GM19351 (cell line): ENCODE measurements at regions not wholly inside any gene's neighbourhood (a gene's known extent, or its start where the extent isn't known, plus 50 kb on each side); places are given as distances from the start of the nearest gene placed in this dataset.
A peak's percentile ranks its signal among the peaks of the same experiment; 100 is the strongest.

Experiments
- ATAC-seq: cut with Tn5 transposase; IDR thresholded peaks from one replicate; pipeline ENCODE4 v1.9.1; 2021; ENCODE audit warnings: mild to moderate bottlenecking, moderate library complexity; ENCODE audit not compliant: unreplicated experiment

DNA sequence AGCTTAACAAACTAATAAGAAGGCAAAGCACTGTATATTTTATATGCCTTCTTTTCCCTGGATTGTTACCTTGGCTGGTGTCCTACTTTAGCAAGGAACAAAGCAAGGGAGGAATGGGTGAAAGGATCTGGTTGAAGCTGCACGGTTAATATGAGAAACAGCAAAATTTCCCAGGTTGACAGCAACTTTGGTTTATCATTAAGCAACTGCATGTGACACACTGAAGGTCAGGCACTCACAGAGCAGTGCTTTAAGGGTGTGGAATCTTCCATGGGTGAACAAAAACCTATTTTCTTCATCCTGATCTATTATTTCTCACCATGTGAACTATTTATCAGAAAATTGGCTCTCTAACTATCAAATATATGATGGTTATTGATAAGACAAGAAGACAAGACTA, 109.0 kb upstream of the ATP10B start:
- ATAC-seq = no peak

DNA sequence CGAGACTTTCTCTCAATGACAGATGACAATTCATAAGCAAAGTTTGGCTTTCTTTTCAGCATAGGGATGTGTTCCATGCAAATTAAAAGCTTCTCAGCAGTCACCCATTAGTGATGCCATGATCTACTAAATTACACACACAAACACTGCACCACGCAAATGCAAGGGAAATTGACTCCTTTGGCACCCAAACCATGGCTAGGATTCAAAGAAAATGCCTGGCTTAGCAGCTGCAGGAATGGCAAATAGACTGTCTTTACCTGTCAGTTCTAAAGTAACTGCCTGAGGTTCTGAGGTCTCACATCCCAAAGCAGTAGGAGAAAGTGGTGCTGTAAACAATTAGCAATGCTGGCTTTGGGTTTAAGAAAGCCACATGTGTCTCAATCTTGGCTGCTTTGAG, 108.6 kb upstream of the ATP10B start:
- no peak for ATAC-seq

DNA sequence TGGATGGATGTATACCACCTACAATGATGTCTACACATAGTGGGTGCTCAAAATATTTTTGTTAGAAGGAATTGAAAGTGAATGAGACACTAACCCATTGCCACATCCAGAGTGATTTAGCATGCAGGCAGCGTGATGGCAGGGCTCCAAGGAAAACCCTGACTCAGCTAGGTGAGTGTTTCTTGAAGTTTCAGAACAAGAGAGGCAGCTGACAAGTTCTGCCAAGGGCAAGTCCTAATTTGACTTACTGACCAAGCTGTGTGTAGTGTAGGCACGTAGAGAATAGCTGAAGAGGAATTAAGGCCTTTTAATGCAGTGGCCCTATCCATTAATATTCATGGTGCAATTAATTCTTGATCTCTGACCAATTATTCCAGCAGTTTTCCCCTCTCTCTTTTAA, 107.8 kb upstream of the ATP10B start:
- ATAC-seq = peak; percentile 44

DNA sequence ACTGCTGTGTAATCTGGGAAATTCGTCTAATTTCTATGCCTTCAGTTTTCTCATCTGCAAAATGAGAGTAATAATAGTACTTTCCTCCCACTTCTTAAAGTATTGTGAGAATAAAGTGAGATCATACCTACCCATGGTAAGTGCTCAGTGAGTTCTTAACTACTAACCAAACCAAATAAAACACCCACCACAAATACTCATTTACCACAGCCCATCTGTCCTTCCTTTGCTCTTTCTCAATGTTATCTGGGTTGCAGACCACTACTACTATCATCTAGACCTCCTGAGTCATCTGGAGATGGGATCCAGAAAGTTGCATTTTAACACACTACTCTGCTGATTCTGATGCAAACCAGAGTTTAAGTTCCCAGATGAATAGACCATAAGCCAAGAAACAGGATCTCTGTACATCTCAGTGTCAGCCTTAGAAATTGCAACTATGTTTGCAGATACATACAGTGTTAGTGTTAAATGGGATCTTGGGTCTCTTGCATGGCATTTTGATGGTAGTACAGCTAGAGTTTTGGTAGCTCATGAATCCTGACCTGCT, 105.4 kb upstream of the ATP10B start:
- ATAC-seq = peak; percentile 41

DNA sequence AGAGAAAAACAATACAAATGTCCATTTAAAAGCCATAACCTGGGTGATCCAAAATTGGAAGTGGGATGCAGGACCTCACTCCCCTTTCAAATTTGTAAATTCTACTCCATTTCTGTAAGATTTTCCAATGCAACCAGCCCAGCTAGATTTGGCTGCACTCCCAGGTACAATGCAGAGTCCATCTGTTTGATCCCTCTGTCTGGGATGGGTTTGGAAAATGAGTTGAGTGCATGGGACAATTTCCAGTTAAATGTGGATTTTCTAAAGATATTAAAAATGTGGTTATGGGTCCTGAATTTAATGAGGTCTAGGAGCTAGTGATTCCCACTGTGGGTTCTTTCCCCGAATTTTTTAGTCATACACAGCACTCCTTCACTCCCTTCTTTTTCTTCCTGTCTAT, 104.0 kb upstream of the ATP10B start:
- ATAC-seq = no peak

DNA sequence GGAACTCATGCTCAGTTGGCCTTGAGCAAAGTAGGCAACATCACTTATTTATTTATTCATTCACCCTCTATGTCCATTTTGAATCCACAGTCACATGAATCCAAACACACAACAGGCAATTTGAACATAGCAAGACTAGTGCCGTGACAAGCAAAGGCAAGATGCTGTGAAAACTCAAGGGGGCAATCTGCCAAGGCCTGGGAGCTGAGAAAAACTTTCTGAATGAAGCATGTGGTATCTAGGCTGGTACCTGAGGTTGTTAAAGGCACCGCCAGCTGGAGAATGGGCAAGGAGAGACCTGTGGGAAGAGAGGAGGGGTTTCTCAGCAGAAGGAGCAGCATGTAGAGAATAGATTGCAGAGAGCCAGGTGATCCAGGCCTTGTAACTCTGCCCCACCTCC, 98.3 kb upstream of the ATP10B start:
- no peak for ATAC-seq

DNA sequence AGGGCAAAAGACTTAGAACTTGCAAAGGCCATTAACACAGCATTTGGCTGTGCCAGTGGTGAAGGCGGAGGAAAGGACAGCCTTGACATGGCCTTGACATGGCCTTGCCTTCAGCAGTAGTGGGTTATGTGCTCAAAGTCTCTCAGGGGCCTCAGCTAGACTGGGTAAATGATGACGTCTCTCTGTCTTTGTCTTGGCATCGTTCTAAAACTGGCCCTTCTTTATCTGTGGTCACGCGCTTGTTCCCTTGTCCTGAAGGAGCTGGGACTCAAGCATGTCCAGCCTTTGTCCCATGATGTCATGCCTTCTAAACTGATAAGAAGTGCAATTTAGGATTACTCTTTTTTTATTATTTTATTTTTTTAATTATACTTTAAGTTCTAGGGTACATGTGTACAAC, 88.7 kb upstream of the ATP10B start:
- no peak for ATAC-seq

DNA sequence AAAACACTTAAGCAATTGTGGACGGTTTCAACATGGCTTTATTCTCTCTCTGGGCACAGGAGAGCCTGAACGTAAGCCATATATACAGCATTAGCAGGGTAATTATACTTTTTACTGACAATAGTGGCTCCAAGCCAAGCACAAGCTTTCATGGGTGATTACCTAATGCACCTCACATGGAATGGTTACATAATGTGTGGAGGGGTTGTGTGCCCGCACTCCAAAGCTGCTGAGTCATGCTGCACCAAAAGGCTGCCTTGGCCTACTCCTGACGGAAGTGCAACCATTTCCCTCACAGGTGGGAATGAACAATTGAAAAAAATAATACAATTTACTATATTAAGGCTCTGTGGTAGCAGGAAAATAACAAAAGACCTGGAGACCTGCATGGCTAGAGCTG, 86.5 kb upstream of the ATP10B start:
- ATAC-seq = no peak

DNA sequence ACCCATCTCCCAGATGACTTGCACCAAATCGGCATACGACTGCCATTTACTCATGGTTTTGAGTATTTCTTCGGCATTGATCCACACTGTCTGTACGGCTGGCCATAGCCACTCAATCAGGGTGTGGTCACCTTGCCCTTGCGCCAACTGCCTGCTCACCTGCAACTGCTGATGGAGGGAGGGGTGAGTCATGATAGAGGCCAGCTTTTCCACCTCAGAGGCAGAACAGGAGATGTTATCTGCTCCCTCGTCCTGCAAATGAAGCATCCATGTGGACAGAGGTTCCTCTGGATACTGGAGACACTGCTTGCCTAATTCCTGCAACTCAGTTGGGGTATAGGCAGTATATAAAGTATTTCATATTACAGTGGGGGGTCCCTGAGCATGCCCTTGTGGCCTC, 85.6 kb upstream of the ATP10B start:
- no peak for ATAC-seq

DNA sequence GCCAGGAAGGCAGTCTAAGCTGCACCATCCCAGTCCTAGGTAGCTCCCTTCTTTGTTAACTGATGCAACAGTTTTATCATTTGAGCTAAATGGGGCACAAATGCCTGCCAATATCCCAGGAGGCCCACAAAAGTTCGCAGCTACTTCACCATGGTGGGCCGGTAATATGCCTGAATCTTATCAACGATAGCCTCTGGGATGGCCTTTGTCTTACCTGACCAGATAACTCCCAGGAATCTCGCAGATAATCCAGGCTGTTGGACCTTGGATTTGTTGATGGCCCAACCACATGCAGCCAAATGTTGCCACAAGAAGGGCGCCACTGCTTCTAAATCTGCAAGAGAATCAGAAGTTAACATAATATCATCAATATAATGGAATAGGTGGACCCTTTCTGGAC, 83.8 kb upstream of the ATP10B start:
- ATAC-seq = no peak

DNA sequence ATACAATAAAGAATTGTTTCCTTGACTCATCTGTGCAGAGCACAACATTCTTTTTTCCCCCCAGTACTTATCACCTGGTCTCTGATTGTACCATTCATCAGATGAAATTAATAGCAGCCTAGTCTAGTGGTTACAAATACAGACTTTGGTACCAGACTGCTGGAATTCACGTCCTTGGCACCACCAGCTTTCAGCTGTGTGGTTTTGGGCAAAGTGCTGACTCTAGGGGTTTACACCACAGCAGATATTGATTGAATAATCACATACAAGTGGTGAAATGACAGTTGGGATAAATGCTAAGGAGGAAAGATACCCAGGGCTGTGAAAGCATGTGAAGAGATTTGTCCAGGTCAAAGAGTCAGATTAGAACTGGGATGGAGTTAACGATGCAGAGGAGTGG, 79.3 kb upstream of the ATP10B start:
- no peak for ATAC-seq

DNA sequence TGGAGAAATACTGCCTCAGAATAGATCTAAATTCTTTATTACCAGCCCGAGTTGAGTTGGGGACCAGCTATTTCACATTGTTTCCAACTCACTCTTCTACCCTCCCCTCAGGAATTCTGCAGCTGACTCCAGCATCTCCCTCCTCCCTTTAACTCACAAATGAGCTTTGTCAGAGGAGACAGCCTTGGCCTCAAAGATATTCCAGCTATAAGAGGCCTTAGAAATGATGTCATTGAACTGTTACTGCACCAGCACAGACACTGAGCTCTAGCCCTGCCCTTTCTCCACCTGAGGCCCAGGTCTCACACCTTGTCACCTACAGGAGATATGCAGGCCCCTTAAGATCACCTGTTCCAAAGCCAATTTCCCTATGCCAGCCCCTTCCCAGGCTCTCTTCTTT, 78.4 kb upstream of the ATP10B start:
- no peak for ATAC-seq

DNA sequence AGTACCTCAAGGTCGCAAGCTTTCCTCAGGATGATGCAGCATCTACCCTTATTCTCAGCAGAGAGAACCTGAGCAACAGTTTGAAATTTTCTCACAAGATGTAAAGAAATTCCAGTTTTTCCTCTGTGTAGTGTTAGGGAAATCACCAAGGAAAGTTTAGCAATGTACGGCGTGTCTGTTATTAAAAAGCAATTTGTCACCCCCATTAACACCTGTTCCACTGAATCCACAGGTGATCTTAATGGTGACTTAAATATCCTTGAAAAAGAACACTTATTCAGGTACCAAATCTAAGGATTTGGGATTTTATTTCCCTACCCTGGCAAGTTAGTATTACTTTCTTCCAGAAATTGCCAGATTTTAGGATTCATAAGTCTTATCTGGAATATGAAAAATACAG, 77.9 kb upstream of the ATP10B start:
- no peak for ATAC-seq

DNA sequence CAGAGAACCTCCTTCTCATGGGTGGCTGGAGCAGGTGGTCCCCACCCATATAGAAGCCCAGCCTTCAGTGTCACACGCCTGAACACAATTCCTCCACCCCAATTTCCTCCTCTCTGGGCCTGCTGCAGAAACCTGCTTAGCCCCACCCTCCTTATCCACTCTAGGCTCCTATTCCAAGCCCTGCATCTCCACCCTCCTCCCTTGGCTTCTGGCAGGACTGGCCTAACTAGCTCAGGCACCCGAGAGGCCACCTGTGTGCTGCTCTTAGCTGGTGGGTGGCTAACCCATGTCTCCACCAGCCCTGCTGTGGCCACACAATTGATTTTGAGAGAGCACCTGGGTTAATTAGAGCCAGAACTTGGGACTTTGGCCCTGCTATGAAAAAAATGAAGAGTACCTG, 77.3 kb upstream of the ATP10B start:
- no peak for ATAC-seq

DNA sequence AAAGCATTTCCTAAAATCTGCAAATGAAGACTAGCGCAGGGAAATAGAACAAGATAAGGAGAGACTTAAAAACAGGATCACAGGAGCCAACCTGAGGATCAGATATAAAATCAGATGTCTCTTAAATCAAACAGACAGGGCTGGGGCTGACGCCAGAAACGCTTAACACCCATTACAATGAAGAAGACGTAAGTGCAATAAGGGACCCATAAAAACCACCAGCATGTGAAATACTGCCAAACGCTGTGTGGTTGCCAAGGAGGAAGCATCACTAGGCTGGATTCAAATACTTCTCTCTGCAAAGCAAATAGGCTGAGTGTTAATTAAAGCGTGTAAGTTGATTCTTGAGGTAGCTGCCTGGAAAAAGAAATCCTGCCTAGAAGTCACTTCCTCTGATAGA, 74.4 kb upstream of the ATP10B start:
- no peak for ATAC-seq

DNA sequence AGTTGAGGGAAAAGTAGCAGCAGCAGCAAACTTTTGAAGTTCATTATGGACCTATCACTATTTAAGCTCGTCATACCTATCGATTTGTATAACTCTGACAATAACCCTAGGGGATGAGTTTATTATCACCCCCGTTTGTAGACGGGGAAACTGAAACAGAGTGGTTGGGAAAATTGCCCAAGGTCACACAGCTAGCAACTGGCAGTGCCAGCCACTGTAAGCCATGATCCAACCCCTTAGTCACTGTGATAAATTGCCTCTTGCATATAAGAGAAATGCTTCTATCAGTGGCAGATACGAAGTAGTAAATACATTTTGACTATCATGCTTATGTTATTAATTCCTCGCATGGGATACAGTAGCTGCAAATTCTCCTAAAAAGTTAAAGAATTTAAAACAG, 73.3 kb upstream of the ATP10B start:
- no peak for ATAC-seq

DNA sequence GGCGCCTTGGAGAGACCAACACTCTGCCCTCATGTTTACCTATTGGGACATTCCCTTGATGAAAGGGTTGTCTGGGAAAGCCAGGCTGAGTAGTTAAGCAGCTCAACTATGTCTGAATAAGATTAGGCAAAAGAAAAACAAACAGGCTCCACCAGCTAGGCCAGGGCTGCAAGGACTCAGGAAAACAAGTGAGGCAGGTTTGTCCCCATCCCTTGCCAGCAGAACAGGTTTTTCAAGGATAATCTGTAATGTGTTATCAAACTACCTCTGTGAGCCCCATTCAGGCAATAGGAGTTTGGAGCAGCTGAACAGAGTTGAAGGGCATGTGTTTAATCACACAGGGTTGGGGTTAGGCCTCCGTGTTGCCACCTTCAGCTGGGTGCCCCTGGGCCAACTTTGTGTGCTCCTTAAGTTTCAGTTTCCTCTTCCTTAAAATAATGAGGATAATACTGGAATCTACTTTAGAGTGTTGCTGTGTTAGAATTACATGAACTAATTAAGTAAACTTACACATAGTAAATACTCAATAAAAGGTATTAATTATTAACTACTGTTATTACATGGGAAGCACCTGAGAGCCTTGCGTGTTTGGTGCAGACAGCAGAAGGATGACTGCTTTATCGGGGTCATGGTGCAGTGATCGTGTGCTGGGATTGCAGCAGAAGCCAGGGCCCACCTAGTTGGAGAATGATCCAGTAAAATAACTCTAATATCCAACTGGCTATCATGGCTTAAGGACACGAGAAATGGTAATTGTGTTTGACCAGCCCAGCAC, 72.1 kb upstream of the ATP10B start:
- ATAC-seq = no peak

DNA sequence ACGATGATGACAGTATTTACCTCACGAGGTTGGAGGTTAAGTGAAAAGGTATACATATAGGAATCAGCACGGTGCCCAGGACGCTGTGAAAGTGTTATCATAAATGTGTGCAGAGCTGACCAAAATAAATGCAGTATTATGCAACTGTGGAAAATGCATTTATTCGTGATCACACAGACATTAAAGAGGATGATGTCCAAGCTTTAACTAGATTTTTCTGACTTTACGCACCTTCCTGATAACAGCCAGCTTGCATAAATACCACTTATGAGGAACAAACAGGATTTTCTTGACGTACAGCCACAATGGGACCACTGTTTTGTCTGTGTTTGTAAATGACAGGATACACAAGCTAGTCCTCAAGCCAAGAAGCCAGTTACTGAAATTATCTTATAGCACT, 71.4 kb upstream of the ATP10B start:
- no peak for ATAC-seq

DNA sequence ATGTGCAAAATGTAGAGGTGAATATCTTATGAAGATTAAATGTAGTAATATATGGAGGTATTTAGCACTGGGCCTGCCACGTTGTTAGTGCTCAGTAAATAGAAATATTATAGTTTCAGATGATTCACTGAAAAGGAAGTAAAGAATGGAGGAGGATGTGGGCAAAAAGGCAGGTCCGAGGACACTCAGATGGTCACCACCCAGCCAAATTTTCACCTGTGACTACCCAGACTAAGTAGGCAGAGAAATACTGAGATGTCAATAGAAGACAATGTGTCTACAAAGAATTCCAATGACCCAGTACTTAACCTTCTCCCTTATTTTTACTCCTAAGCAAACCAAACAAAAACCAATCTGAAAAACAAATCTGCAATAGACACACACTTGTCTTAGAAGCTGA, 70.3 kb upstream of the ATP10B start:
- ATAC-seq = no peak

DNA sequence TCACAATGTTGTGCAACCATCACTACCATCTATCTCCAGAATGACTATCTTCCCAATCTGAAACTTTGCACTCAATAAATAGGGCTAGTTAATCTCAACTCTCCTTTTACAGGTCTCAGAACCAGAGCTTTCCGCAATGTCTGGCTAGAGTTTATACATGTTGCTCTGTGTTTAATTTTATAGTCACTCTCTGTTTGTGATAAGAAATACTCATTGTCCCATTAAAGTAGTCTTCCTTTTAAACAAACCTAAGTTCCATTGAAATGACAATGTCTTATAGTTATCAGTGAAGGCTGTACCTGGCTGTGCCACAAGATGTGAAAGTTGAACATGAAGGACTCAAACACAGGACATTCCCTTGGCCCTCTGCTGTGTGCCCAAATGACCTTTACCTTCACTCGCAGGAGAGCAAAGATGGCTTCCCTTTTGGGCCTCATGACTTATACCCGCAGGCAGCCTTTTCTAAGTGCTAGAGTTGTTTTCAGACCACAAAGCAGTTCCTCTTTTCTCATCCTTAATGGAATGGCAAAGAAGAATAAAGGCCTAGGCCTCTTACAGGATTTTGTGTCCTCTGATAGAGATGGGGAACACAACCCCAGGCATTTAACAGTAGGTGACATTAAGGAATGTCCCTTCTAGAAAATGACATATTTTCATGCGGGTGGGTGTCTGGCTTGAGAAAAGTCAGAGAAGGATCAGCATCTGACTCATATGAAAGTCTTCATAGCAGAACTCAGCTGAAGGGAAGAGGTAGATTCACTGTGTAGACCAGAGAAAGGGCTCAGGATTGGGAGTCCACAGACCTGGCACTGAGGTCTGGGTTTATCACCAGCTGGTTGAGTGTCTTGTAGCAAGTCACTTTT, 69.6 kb upstream of the ATP10B start:
- no peak for ATAC-seq

DNA sequence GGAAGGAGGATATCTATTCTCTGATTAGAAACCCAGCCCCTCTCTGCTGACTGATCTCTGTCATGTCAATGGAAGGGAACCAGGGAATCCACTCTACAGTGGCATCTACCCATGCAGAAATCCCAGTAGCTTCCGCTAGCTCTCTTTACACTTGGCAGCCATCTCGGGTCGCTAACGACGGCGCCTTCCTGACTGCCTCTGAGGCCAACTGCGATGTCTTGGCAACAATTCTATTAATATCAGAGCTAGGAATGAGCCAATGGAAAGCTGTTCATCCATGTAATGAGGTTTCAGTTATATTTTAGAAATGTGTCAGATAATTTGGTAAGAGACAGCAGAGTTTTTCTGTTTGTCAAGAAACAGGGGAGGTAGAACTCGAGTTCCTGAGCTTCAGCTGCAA, 67.6 kb upstream of the ATP10B start:
- ATAC-seq = no peak

DNA sequence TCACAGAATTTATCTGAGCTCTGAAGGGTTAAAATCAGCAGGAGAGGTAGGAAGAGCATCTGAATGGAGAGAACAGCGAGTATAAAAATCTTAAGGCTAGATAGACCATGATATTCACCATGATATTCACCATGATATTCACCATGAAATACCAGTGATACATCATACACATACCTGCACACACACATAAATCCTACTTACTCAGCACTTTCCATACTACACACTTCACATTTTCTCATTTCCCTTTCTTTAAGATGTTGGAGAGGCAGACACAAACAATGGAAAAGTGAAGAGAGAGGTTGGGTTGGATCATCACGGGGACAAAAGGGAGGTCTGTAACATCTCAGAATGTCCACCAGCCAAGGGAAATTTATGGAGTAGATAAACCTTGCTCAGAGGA, 66.4 kb upstream of the ATP10B start:
- no peak for ATAC-seq
